ENCODE measurements at regions not wholly inside any gene's neighbourhood (a gene's known extent, or its start where the extent isn't known, plus 50 kb on each side); places are given as distances from the start of the nearest gene placed in this dataset.

DNA sequence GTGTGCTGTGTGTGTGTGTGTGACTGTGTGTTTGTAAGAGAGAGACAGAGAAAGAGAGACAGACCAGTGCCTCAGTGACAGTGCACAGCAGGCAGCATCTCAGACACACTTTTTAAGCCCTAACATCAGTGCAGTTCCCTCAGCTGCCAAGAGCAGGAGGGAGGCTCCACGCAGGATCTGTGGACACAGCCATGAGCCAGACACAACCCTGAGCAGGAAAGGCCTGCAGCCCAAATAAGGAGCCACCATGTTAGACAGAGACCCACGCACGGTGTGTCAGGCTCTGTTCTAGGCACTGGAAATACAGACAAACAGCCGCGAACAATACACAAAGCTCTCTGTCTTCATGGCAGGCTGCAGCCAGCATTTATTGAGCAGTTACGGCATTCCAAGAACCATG lies 445.5 kb downstream of the MATN1 start:
- TF ChIP-seq, protein P1, sequence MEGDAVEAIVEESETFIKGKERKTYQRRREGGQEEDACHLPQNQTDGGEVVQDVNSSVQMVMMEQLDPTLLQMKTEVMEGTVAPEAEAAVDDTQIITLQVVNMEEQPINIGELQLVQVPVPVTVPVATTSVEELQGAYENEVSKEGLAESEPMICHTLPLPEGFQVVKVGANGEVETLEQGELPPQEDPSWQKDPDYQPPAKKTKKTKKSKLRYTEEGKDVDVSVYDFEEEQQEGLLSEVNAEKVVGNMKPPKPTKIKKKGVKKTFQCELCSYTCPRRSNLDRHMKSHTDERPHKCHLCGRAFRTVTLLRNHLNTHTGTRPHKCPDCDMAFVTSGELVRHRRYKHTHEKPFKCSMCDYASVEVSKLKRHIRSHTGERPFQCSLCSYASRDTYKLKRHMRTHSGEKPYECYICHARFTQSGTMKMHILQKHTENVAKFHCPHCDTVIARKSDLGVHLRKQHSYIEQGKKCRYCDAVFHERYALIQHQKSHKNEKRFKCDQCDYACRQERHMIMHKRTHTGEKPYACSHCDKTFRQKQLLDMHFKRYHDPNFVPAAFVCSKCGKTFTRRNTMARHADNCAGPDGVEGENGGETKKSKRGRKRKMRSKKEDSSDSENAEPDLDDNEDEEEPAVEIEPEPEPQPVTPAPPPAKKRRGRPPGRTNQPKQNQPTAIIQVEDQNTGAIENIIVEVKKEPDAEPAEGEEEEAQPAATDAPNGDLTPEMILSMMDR (IDR thresholded peaks at IDR 0.05; ENCODE audit: control insufficient read depth, insufficient read depth, low read depth, low read length, missing control alignments): no peak
- no peak overlapping the region for H3K4me3 ChIP-seq (ENCODE audit: control insufficient read depth, low read depth, low read length)
- no peak for DNase-seq (ENCODE audit: low read depth)

DNA sequence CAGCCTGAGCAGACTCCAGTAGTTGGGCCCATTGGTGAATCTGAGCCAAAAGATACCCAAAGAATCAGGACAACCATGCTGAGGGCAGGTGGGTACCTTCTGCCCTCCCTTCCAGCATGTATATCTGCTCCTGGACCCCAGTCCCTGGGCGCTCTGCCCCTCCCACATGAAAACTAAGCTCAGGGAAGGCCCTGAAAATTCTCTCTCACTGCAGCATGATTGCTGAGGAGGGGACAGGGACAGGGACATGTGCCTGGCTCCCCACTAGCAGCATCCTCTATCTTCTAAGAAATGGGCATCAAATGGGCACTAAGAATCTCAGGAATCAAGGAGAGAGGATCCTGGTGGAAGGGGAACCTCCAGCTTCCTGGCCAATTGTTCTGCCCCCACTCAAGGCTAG lies 446.0 kb downstream of the MATN1 start:
- TF ChIP-seq, protein P1 (IDR thresholded peaks at IDR 0.05; ENCODE audit: control insufficient read depth, insufficient read depth, low read depth, low read length, missing control alignments): no peak
- no peak for DNase-seq (ENCODE audit: low read depth)
- H3K4me3 ChIP-seq (ENCODE audit: control insufficient read depth, low read depth, low read length): no peak overlapping the region

DNA sequence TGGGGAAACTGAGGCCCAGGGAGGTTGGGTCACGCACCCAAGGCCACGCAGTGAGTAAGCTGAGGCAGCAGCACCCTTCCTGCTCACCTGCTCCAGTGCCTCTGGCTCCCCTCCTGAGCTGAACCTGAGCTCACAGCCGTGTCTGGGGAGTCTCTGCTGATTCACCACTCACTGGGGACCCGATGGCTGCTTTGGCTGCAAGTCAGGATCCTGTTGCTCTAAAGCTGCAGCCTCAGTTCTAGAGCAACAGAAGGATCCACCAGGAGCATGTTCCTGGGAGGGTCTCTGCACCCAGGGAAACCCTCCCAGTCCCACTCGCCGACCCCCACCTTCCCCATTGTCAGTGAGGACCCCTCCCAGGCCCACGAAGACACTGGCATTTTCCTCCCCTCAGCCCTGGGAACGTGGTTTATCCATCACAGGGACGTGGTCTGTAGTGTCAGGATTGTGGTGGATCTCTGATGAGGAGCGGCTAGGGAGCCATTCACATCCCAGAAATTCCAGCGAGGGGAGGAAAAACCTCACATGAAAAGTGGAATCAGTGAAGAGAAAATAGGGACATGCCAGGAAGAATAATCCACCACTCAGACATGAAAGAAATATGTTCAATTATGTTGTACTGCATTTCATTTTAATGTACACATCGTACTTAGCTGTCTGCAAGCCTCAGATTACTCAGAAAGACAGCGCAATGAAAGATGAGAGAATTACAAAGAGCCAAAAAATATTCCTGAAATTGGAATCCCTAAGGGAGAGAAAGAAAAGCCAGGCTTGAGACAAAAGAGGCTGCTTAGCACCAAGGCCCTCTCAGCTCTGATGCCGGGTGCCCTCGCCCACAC lies 447.2 kb downstream of the MATN1 start:
- H3K4me3 ChIP-seq (ENCODE audit: control insufficient read depth, low read depth, low read length): no peak overlapping the region
- DNase-seq (ENCODE audit: low read depth): no peak
- TF ChIP-seq, protein P1 (IDR thresholded peaks at IDR 0.05; ENCODE audit: control insufficient read depth, insufficient read depth, low read depth, low read length, missing control alignments): no peak

DNA sequence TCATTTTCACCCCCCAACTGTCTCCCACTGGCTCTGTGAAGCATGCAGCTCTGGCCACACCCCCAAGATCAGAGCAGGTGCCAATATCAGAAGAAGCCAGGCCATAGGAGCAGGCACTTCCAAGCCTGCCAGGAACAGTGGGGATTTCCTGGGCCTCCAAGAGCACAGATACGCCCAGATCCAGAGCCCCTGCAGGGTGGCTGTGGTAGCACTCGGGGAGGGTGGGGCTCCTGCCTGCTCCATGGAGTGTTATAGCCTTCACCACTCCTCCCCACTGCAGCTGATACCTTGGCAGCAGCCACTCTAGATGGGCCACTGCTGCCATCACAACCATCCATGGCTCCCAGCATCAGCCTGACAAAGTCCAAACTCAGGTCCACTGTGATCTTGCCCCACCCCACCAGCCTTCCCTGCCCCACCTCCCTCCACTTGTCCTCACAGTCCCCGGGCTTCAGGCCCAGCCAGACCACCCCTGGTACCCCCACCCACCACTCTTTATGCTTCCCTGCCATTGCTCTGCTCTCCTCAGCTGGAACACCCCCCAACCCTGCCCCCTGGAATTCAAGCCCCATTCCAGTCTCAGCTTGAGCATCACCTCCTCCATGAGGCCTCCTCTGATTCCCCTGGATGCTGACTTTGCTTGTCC lies 448.3 kb downstream of the MATN1 start:
- TF ChIP-seq, protein P1 (IDR thresholded peaks at IDR 0.05; ENCODE audit: control insufficient read depth, insufficient read depth, low read depth, low read length, missing control alignments): no peak
- no peak for DNase-seq (ENCODE audit: low read depth)
- H3K4me3 ChIP-seq (ENCODE audit: control insufficient read depth, low read depth, low read length): no peak overlapping the region

DNA sequence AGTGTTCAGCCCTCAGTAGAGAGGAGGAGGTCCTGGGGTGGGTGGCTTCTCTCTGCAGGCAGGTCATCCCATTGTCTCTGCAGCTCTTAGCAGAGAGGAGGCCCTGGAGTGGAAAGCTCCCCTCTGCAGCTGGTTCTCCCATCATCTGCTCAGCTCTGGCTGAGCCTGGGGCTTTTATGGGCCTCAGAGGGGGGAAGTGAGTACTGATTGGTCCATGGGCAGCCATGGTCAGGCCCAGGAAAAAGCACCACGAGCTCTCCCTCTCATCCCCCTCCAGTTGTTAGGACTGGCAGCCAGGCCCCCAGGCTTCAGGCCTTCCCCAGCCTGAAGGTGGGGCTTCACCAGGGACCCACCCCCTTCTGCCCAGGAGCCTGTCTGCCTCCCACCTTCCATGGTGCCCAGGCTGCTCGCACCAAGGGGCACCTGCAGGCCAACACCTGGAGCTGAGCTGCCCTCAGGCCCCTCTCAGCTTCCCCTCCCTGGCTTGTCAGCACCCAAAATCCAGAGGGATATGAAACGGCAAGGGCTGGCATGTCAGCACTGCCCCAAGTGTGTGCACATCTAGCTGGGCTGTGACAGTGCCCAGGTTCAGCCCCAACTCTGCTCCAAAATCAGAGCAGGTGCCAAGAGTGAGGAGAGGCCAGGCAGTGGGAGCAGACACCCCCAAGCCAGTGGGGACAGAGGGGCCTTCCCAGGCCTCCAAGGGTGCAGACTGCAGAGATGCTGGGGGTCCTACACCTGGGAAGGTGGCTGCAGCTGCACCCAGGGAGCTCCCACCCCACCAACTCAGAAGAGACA lies 449.0 kb downstream of the MATN1 start:
- TF ChIP-seq, protein P1 (IDR thresholded peaks at IDR 0.05; ENCODE audit: control insufficient read depth, insufficient read depth, low read depth, low read length, missing control alignments): no peak
- DNase-seq (ENCODE audit: low read depth): no peak
- H3K4me3 ChIP-seq (ENCODE audit: control insufficient read depth, low read depth, low read length): no peak overlapping the region

DNA sequence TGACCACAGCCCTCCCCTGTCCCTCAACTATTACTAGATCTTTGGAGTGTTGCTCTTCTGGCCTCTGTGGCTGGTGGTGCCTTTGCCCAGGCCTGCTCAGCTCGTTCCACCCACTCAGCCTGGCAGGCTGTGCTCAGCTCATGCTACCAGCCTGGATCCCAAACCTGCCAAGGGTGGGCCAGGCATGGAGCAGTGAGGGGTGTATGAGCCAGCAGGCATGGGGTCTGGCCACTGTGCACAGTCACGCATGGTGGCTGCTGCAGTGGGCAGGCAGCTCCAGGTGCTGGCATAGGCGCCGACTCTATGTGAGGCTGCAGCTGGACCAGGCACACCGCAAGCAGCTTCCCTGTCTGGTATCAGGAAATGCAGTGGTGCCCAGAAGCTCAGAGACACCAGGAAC lies 449.9 kb downstream of the MATN1 start:
- TF ChIP-seq, protein P1 (IDR thresholded peaks at IDR 0.05; ENCODE audit: control insufficient read depth, insufficient read depth, low read depth, low read length, missing control alignments): no peak
- no peak for DNase-seq (ENCODE audit: low read depth)
- H3K4me3 ChIP-seq (ENCODE audit: control insufficient read depth, low read depth, low read length): no peak overlapping the region

Measured in AG09309 (cell line).